A549 (cell line): ENCODE measurements at regions not wholly inside any gene's neighbourhood (a gene's known extent, or its start where the extent isn't known, plus 50 kb on each side); places are given as distances from the start of the nearest gene placed in this dataset.

Experiments used
- ATAC-seq, 2 experiments: fragments of 200-7000 bp in 1 of 2; fragments of >200 bp in 1 of 2; cut with Nextera tagmentation in 1 of 2; cut with Tn5 transposase in 1 of 2; 3 replicates each; pipeline versions ENCODE4 v1.8.0 to v1.9.1; 2018 to 2020; ENCODE audit warnings: mild to moderate bottlenecking in 1 of 2, moderate library complexity in 1 of 2
- CTCF ChIA-PET: fragments of 300-600 bp; sonication (Branson Sonifier 250); formaldehyde crosslinking; extraction: SDS; loops from one replicate; lab custom pipeline; 2021; ENCODE audit warnings: antibody characterized with exemption, inconsistent platforms; lab: Yijun Ruan, JAX
- POLR2A ChIA-PET: fragments of 350-600 bp; formaldehyde crosslinking; extraction: SDS; loops from one replicate; lab custom pipeline; 2021; ENCODE audit warnings: antibody characterized with exemption, inconsistent platforms; lab: Yijun Ruan, JAX
- DNase-seq, 2 experiments: peaks; one replicate each; pipeline versions ENCODE4 v3.0.0 to v3.0.0-alpha.2; 2011 to 2016; ENCODE audit warnings: low read depth in 1 of 2, low spot score in 1 of 2
- FAIRE-seq: peaks from 2 replicates; lab custom pipeline; 2011; peaks lifted over from hg19 to GRCh38; lab: Jason Lieb, UNC
- H3K27ac ChIP-seq, 2 experiments: fragments of >200 bp; sonication (Bioruptor Twin); formaldehyde crosslinking; 3 replicates each; pipeline ENCODE4 v1.5.1; 2016 to 2017
- H3K4me1 ChIP-seq: fragments of >200 bp; sonication (Bioruptor Twin); formaldehyde crosslinking; 3 replicates; pipeline ENCODE4 v1.6.1; 2016
- H3K4me2 ChIP-seq: fragments of >200 bp; sonication (Bioruptor Twin); formaldehyde crosslinking; 3 replicates; pipeline ENCODE4 v1.6.1; 2016
- H3K4me3 ChIP-seq: fragments of >200 bp; sonication (Bioruptor Twin); formaldehyde crosslinking; 3 replicates; pipeline ENCODE4 v1.5.1; 2016
- H3K9me3 ChIP-seq: fragments of >200 bp; sonication (Bioruptor Twin); formaldehyde crosslinking; 3 replicates; pipeline ENCODE4 v1.6.1; 2016
- ATOH8 ChIP-seq: fragments of 250-450 bp; sonication (Bioruptor Pico); IDR thresholded peaks from 2 replicates; pipeline ENCODE4 v1.5.0; 2020; ENCODE audit warnings: low read depth, mild to moderate bottlenecking, moderate library complexity
- BHLHE40 ChIP-seq: IDR thresholded peaks from 2 replicates; pipeline ENCODE4 v1.6.1; 2012; ENCODE audit warnings: low read depth, low read length, inconsistent platforms
- CHD4 ChIP-seq: fragments of 200-600 bp; sonication (generic); IDR thresholded peaks from 2 replicates; pipeline ENCODE4 v1.6.1; 2016; ENCODE audit warnings: antibody characterized with exemption, mild to moderate bottlenecking, borderline replicate concordance
- EHF ChIP-seq: fragments of 250-450 bp; sonication (Bioruptor Pico); IDR thresholded peaks from 2 replicates; pipeline ENCODE4 v1.5.0; 2020; ENCODE audit warnings: mild to moderate bottlenecking
- EHMT2 ChIP-seq: fragments of 200-600 bp; sonication (generic); IDR thresholded peaks from 2 replicates; pipeline ENCODE4 v1.6.1; 2016; ENCODE audit warnings: antibody characterized with exemption, low read depth, mild to moderate bottlenecking, moderate library complexity
- EP300 ChIP-seq, 2 experiments: fragments of >200 bp; sonication (Bioruptor Twin); formaldehyde crosslinking; IDR thresholded peaks; 2 replicates in 1 of 2; 3 replicates in 1 of 2; pipeline ENCODE4 v1.6.1; 2016 to 2017
- FOSB ChIP-seq: fragments of 250-450 bp; sonication (Bioruptor Pico); IDR thresholded peaks from 2 replicates; pipeline ENCODE4 v1.5.0; 2020; ENCODE audit warnings: mild to moderate bottlenecking, moderate library complexity
- HOXA7 ChIP-seq: fragments of 250-450 bp; sonication (Bioruptor Pico); IDR thresholded peaks from 2 replicates; pipeline ENCODE4 v1.5.0; 2020; ENCODE audit warnings: mild to moderate bottlenecking, moderate library complexity
- HOXB5 ChIP-seq: fragments of 250-450 bp; sonication (Bioruptor Pico); IDR thresholded peaks from 2 replicates; pipeline ENCODE4 v1.5.0; 2020; ENCODE audit warnings: mild to moderate bottlenecking, moderate library complexity
- MAZ ChIP-seq: fragments of 150-350 bp; IDR thresholded peaks from 2 replicates; pipeline ENCODE4 v1.6.1; 2014; ENCODE audit warnings: antibody characterized with exemption, low read depth, low read length, borderline replicate concordance
- RCOR1 ChIP-seq: fragments of 150-350 bp; IDR thresholded peaks from 2 replicates; pipeline ENCODE4 v1.6.1; 2014; ENCODE audit warnings: antibody characterized with exemption, low read length, low read depth
- ZFP36 ChIP-seq: fragments of 450-650 bp; IDR thresholded peaks from 2 replicates; pipeline ENCODE4 v1.6.1; 2014; ENCODE audit warnings: borderline replicate concordance; ENCODE audit not compliant: partially characterized antibody
- ZNF302 ChIP-seq: fragments of 250-450 bp; sonication (Bioruptor Pico); IDR thresholded peaks from 2 replicates; pipeline ENCODE4 v1.9.0; 2021; ENCODE audit warnings: inconsistent platforms, mild to moderate bottlenecking, moderate library complexity
- WGBS: methylation state at CpG from one replicate; pipeline ENCODE4 v1.1.6; 2017; ENCODE audit errors: missing lambda C conversion rate; 5-methylcytosine and 5-hydroxymethylcytosine counted together
- TF ChIP-seq, protein P1 (sequence below): IDR thresholded peaks from 2 replicates; pipeline ENCODE4 v1.6.1; 2012; ENCODE audit warnings: low read depth, borderline replicate concordance
- TF ChIP-seq, protein P2 (sequence below): fragments of 200-600 bp; sonication (generic); IDR thresholded peaks from 2 replicates; pipeline ENCODE4 v1.6.1; 2016; ENCODE audit warnings: antibody characterized with exemption, mild to moderate bottlenecking, moderate library complexity
- TF ChIP-seq, protein P3 (sequence below): fragments of >200 bp; sonication (Bioruptor Twin); formaldehyde crosslinking; IDR thresholded peaks from 2 replicates; pipeline ENCODE4 v1.6.1; 2016

DNA sequence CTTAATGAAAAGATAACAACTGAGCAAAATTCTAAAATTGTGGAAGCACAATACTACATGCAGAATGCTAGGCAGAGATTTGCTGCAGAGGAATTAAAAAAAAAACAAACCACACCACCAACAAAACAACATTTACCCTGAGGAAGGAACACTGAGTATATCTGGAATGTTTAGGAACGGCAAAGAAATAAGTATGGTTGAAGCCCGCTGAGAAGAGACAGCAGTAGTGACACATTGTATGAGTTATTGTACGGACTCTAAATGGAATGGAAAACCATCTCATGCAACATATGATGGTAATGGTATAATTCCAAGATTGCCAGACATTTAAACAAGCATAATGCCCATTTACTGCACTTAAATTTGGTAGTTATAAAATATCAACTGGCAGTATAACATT is 568.2 kb upstream of the CCDC54 start (continued):
- TF ChIP-seq MAZ (no peak), EHF (CRISPR knock-in tag) (no peak)

DNA sequence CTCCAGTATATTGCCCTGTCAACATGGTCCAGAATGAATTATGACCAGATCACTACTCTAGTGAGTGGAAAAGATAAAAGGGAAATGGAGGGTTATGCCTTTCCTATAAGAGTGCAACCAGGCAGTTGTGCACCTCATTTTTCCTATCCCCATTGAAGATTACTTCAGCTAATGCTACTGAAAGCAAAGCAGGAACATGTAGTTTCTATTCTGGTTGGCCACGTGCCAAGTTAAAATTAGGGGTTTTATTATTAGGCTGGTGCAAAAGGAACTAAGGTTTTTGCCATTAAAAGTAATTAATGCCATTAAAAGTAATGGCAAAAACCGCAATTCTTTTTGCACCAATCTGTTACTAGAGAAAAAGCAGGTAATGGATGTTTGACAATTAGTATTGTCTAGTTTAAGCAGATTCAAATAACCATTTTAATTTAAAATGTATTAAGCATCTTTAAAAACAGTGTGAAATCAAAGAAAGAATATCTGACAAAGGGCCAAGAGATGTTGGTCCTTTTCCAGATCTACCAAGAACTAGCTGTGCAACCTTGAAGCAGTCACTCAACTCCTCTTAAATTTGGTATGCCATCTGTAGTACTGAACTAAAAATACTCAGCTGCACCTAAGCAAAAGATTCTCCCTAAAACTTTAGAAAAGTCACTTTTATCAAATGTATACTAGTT is 567.5 kb upstream of the CCDC54 start:
- no peak for ATAC-seq
- POLR2A ChIA-PET, result no interaction called here
- no peaks in the 10 kb centered on the region for H3K9me3 ChIP-seq
- no peak for DNase-seq
- no peak for FAIRE-seq
- H3K27ac ChIP-seq, result no peak overlapping the region
- TF ChIP-seq ATOH8 (CRISPR knock-in tag), result no peak
- TF ChIP-seq ZNF302 (CRISPR knock-in tag), result no peak
- TF ChIP-seq RCOR1, result no peak
- no peak for TF ChIP-seq FOSB (CRISPR knock-in tag)
- TF ChIP-seq BHLHE40, result no peak
- no peak for TF ChIP-seq ZFP36
- TF ChIP-seq, protein P1, sequence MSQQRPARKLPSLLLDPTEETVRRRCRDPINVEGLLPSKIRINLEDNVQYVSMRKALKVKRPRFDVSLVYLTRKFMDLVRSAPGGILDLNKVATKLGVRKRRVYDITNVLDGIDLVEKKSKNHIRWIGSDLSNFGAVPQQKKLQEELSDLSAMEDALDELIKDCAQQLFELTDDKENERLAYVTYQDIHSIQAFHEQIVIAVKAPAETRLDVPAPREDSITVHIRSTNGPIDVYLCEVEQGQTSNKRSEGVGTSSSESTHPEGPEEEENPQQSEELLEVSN, result no peak
- no peak for TF ChIP-seq HOXB5 (CRISPR knock-in tag)
- no peak for TF ChIP-seq EP300 (IDR thresholded peaks at IDR 0.05)
- TF ChIP-seq HOXA7 (CRISPR knock-in tag), result no peak
- TF ChIP-seq CHD4, result no peak
- TF ChIP-seq EHMT2, result no peak
- TF ChIP-seq, protein P2, sequence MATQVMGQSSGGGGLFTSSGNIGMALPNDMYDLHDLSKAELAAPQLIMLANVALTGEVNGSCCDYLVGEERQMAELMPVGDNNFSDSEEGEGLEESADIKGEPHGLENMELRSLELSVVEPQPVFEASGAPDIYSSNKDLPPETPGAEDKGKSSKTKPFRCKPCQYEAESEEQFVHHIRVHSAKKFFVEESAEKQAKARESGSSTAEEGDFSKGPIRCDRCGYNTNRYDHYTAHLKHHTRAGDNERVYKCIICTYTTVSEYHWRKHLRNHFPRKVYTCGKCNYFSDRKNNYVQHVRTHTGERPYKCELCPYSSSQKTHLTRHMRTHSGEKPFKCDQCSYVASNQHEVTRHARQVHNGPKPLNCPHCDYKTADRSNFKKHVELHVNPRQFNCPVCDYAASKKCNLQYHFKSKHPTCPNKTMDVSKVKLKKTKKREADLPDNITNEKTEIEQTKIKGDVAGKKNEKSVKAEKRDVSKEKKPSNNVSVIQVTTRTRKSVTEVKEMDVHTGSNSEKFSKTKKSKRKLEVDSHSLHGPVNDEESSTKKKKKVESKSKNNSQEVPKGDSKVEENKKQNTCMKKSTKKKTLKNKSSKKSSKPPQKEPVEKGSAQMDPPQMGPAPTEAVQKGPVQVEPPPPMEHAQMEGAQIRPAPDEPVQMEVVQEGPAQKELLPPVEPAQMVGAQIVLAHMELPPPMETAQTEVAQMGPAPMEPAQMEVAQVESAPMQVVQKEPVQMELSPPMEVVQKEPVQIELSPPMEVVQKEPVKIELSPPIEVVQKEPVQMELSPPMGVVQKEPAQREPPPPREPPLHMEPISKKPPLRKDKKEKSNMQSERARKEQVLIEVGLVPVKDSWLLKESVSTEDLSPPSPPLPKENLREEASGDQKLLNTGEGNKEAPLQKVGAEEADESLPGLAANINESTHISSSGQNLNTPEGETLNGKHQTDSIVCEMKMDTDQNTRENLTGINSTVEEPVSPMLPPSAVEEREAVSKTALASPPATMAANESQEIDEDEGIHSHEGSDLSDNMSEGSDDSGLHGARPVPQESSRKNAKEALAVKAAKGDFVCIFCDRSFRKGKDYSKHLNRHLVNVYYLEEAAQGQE, result no peak
- TF ChIP-seq, all 56 proteins: peak for 0
- CTCF ChIA-PET, result no interaction called here
- Histone ChIP-seq H3K4me3 (no peak overlapping the region), H3K4me2 (no peak overlapping the region), H3K4me1 (no peaks in the 10 kb centered on the region)
- 11% methylated on average over 2 of the region's 2 CpGs for WGBS

DNA sequence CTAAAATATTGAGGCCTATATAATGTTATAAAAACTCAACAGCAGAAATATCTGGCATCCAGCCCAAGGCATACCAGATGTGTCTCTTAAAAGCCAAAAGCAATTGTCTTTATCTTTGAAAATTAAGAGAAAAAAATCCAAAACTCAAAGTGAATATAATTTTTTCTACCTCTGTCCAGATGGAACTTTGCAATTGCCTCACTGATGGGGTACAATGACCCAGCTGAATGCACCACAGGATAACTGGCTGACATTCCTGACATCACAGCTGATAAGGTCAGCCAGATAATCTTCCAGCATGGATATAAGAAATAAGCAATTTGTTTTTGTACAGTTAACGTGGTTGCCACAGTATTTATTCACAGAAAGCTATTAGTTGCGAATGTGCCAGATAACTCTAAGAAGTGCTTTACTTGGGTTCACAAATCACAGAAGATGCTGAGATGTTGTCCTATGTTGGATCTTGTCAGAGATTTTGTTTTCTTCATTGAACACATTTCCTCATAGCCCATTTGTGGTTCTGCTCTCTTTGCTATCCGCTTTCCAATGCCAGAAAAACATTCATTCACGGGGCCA is 566.9 kb upstream of the CCDC54 start:
- CTCF ChIA-PET, result no interaction called here
- ATAC-seq (no peak), FAIRE-seq (no peak), DNase-seq (no peak)
- Histone ChIP-seq H3K9me3 (no peaks in the 10 kb centered on the region), H3K4me1 (no peaks in the 10 kb centered on the region), H3K4me2 (no peak overlapping the region), H3K27ac (no peak overlapping the region), H3K4me3 (no peak overlapping the region)
- 26% methylated on average over 4 of the region's 4 CpGs for WGBS
- TF ChIP-seq, protein P1, result no peak
- TF ChIP-seq, protein P3, sequence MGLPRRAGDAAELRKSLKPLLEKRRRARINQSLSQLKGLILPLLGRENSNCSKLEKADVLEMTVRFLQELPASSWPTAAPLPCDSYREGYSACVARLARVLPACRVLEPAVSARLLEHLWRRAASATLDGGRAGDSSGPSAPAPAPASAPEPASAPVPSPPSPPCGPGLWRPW, result no peak
- no peak for TF ChIP-seq EP300 (IDR thresholded peaks at IDR 0.05)
- POLR2A ChIA-PET, result no interaction called here
